Kidney capillary endothelial cell (primary cell): ENCODE measurements at regions not wholly inside any gene's neighbourhood (a gene's known extent, or its start where the extent isn't known, plus 50 kb on each side); places are given as distances from the start of the nearest gene placed in this dataset.

Experiments
- DNase-seq: peaks from one replicate; pipeline ENCODE4 v3.0.0-alpha.2; 2018; ENCODE audit warnings: low spot score

- no peak for DNase-seq
These were observed 1399.4 kb downstream of the EFNB2 start for GRCh38 chr13:105135852-105136615.

GRCh38 chr13:105127732-105128131 lies 1407.7 kb downstream of the EFNB2 start:
- DNase-seq = no peak

- no peak for DNase-seq
These were observed 1414.2 kb downstream of the EFNB2 start for GRCh38 chr13:105121221-105121620.

GRCh38 chr13:105118426-105118985 lies 1417.0 kb downstream of the EFNB2 start:
- peak; percentile 5 for DNase-seq

GRCh38 chr13:105116966-105117365 lies 1418.5 kb downstream of the EFNB2 start:
- peak; percentile 20 for DNase-seq

- no peak for DNase-seq
These were observed 1422.9 kb downstream of the EFNB2 start for GRCh38 chr13:105112561-105112960.

- DNase-seq = no peak
These were observed 1427.7 kb downstream of the EFNB2 start for GRCh38 chr13:105107781-105108180.

- no peak for DNase-seq
These were observed 1430.0 kb downstream of the EFNB2 start for GRCh38 chr13:105105471-105105870.

- no peak for DNase-seq
These were observed 1437.9 kb downstream of the EFNB2 start for GRCh38 chr13:105097521-105097920.

GRCh38 chr13:105089858-105090643 lies 1445.4 kb downstream of the EFNB2 start:
- no peak for DNase-seq

- no peak for DNase-seq
These were observed 1447.5 kb downstream of the EFNB2 start for GRCh38 chr13:105087945-105088344.

- DNase-seq = no peak
These were observed 1450.5 kb downstream of the EFNB2 start for GRCh38 chr13:105084931-105085330.

GRCh38 chr13:105083992-105084391 lies 1451.5 kb downstream of the EFNB2 start:
- no peak for DNase-seq

GRCh38 chr13:105074755-105075154 lies 1460.7 kb downstream of the EFNB2 start:
- no peak for DNase-seq

GRCh38 chr13:105073041-105073440 lies 1462.4 kb downstream of the EFNB2 start:
- DNase-seq = no peak

GRCh38 chr13:105070452-105070851 lies 1465.0 kb downstream of the EFNB2 start:
- no peak for DNase-seq

GRCh38 chr13:105069106-105069505 lies 1466.4 kb downstream of the EFNB2 start:
- no peak for DNase-seq

GRCh38 chr13:105063676-105064075 lies 1471.8 kb downstream of the EFNB2 start:
- DNase-seq = peak; percentile 10

- no peak for DNase-seq
These were observed 1475.7 kb downstream of the EFNB2 start for GRCh38 chr13:105059786-105060185.

- no peak for DNase-seq
These were observed 1476.9 kb downstream of the EFNB2 start for GRCh38 chr13:105058517-105058916.

- DNase-seq = no peak
These were observed 1482.8 kb downstream of the EFNB2 start for GRCh38 chr13:105052711-105053110.

- DNase-seq = no peak
These were observed 1484.8 kb downstream of the EFNB2 start for GRCh38 chr13:105050686-105051085.

GRCh38 chr13:105048677-105049076 lies 1486.8 kb downstream of the EFNB2 start:
- DNase-seq = no peak
